IPS-18a (cell line): ENCODE measurements at regions not wholly inside any gene's neighbourhood (a gene's known extent, or its start where the extent isn't known, plus 50 kb on each side); places are given as distances from the start of the nearest gene placed in this dataset.
"Not testable (repeated sequence)": the region's sequence is repeated elsewhere in the genome, so short reads cannot be mapped to it uniquely, and the experiment has no call there.

Source experiments
- H3K27ac ChIP-seq: one replicate; pipeline ENCODE4 v1.5.1; 2013; ENCODE audit warnings: low read length
- H3K27me3 ChIP-seq: one replicate; pipeline ENCODE4 v1.6.1; 2013; ENCODE audit warnings: mild to moderate bottlenecking, low read length; ENCODE audit not compliant: control insufficient read depth, insufficient read depth
- H3K36me3 ChIP-seq: one replicate; pipeline ENCODE4 v1.6.1; 2013; ENCODE audit warnings: low read depth, low read length; ENCODE audit not compliant: control insufficient read depth
- H3K4me1 ChIP-seq: one replicate; pipeline ENCODE4 v1.6.1; 2013; ENCODE audit warnings: low read depth, low read length; ENCODE audit not compliant: control insufficient read depth
- H3K4me3 ChIP-seq: one replicate; pipeline ENCODE4 v1.5.1; 2013; ENCODE audit warnings: low read length
- H3K9ac ChIP-seq: one replicate; pipeline ENCODE4 v1.6.1; 2013; ENCODE audit warnings: mild to moderate bottlenecking, low read length, moderate library complexity
- H3K9me3 ChIP-seq: one replicate; pipeline ENCODE4 v1.6.1; 2013; ENCODE audit warnings: low read depth, low read length; ENCODE audit not compliant: control insufficient read depth

- Histone ChIP-seq H3K9me3 (no peaks in the 10 kb centered on the region), H3K4me3 (no peak overlapping the region), H3K9ac (no peak overlapping the region), H3K27me3 (peaks cover 15% of the 10 kb centered on the region), H3K4me1 (no peaks in the 10 kb centered on the region), H3K27ac (no peak overlapping the region), H3K36me3 (no peaks in the 10 kb centered on the region)
These were observed 198.2 kb upstream of the RBM19 start for GRCh38 chr12:114164351-114164750.

DNA sequence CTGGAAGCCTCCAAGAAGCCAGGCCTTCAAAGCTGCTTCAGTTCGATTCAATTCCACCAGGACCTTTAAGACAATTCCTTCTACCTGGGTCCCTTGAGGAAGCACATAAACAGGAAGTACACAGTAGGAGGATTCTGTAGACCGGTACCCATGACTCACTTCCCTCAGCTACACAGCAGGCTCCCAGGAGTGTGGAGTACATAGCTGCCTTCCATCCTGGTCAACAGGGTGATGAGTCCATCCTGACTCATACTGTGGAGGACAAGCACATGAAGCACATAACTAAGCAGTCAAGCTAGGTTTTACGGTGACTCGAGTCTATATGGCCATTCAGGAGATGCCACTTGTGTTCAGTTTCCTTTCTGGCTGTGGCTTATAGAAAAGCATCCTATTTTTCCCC lies 197.6 kb upstream of the RBM19 start:
- Histone ChIP-seq H3K27me3 (peaks cover 15% of the 10 kb centered on the region), H3K27ac (no peak overlapping the region), H3K9me3 (no peaks in the 10 kb centered on the region), H3K36me3 (no peaks in the 10 kb centered on the region), H3K9ac (no peak overlapping the region), H3K4me1 (no peaks in the 10 kb centered on the region), H3K4me3 (no peak overlapping the region)

DNA sequence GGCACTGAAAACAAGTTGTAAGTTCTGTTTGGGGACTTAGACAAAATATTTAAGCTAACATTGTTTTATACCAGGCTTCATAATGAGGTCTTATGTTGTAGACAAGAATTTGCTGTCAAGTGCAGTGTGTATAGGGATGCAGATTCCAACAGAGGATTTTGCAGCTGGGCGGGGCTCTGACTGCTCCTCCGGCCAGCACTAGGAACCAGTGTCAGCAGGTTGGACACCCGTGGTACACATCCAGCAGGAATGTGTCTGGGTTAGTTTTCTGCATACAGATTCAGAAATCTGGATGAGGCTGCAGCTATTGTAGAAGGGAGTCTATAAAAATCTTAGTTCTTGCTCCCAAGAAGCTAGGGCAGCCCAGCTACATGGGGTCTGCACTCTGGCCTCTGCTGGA lies 194.3 kb upstream of the RBM19 start:
- no peaks in the 10 kb centered on the region for H3K36me3 ChIP-seq
- H3K4me3 ChIP-seq, result no peak overlapping the region
- H3K27me3 ChIP-seq, result no peaks in the 10 kb centered on the region
- H3K9me3 ChIP-seq, result no peaks in the 10 kb centered on the region
- H3K27ac ChIP-seq, result no peak overlapping the region
- H3K9ac ChIP-seq, result no peak overlapping the region
- H3K4me1 ChIP-seq, result no peaks in the 10 kb centered on the region

GRCh38 chr12:114152890-114153289 lies 186.8 kb upstream of the RBM19 start:
- Histone ChIP-seq H3K9me3 (no peaks in the 10 kb centered on the region), H3K27me3 (peaks cover 16% of the 10 kb centered on the region), H3K4me1 (no peaks in the 10 kb centered on the region), H3K9ac (no peak overlapping the region), H3K4me3 (no peak overlapping the region), H3K36me3 (no peaks in the 10 kb centered on the region), H3K27ac (no peak overlapping the region)

GRCh38 chr12:114152066-114152465 lies 185.9 kb upstream of the RBM19 start:
- Histone ChIP-seq H3K9me3 (no peaks in the 10 kb centered on the region), H3K27ac (no peak overlapping the region), H3K9ac (no peak overlapping the region), H3K27me3 (peaks cover 16% of the 10 kb centered on the region), H3K36me3 (no peaks in the 10 kb centered on the region), H3K4me1 (no peaks in the 10 kb centered on the region), H3K4me3 (no peak overlapping the region)

- not testable (repeated sequence) for H3K9ac ChIP-seq, H3K4me1 ChIP-seq, H3K27ac ChIP-seq, H3K4me3 ChIP-seq, H3K9me3 ChIP-seq, H3K36me3 ChIP-seq
- peaks cover 16% of the 10 kb centered on the region for H3K27me3 ChIP-seq
These were observed 184.5 kb upstream of the RBM19 start for GRCh38 chr12:114150584-114150983.

DNA sequence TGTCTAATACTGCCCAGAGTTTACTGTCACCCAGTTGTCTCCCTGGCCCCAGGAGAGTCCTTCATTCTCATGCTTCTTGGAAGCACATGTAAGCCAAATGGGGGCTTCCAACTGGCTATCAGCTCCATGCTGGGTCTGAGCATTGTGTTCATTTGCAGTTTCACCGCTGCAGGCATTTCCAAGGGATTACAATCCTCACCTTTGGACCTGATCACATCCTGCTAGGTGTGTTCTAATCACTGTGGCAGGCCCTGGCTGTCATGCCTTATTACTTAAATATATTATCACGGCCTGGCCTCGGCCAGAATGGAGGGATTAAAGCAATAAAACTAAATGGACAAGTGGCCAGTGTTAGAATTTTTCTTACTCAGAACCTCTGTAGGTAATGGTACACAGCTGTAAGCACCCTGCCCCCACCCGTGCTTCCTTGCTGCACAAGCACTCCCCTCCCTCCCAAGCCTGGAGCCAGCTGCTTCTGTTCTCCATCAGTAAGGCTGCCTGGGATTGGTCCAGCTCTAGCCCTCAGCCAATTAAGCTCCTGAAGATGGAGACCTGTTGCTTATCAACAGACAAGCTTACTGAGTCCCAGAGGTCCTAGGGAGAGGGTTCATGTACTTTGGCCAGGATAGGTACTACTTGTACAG lies 175.9 kb upstream of the RBM19 start:
- H3K36me3 ChIP-seq, result no peaks in the 10 kb centered on the region
- H3K27ac ChIP-seq, result no peak overlapping the region
- H3K9me3 ChIP-seq, result no peaks in the 10 kb centered on the region
- no peaks in the 10 kb centered on the region for H3K27me3 ChIP-seq
- H3K4me1 ChIP-seq, result no peaks in the 10 kb centered on the region
- H3K4me3 ChIP-seq, result no peak overlapping the region
- no peak overlapping the region for H3K9ac ChIP-seq

DNA sequence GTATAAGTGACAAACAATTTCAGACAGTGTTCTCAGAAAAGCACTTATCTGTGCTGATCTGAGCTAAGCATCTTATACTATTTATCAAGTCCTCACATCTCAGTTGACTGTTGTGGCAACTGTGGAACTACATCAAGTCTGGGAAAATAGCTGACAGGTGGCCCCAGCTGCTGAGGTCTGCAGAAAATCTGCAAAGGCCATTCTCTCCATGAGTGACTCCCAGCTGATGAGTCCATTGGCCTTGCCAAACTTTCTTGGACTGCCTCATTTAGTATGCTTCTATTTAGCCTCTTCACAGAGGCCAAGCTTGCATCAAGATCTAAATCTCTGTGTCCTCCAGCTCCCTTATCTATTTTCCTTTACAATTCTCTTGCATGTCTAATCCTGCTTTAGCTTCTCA lies 174.5 kb upstream of the RBM19 start:
- Histone ChIP-seq H3K4me3 (no peak overlapping the region), H3K27ac (no peak overlapping the region), H3K36me3 (no peaks in the 10 kb centered on the region), H3K9me3 (no peaks in the 10 kb centered on the region), H3K4me1 (no peaks in the 10 kb centered on the region), H3K27me3 (peaks cover 11% of the 10 kb centered on the region), H3K9ac (no peak overlapping the region)

DNA sequence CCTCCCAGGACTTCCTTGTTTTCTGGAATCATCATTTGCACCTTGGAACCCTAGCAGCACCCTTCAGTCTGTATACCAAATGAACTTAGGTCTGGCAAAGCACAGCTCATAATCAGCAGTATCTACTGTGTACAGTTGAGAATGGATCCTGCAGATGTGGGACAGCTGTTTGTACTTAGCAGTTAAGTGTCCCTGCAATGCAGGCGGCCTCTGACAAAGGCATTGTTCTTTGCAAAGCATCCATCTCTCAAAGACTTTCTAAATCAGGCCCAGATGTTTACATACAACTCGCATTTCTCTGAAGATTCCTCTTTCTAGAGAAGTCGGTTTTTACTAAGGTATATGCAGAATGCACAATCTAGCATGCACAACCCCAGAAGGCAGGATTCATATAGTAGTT lies 170.5 kb upstream of the RBM19 start:
- H3K4me1 ChIP-seq, result no peaks in the 10 kb centered on the region
- peaks cover 36% of the 10 kb centered on the region for H3K27me3 ChIP-seq
- H3K27ac ChIP-seq, result no peak overlapping the region
- no peak overlapping the region for H3K4me3 ChIP-seq
- no peak overlapping the region for H3K9ac ChIP-seq
- H3K9me3 ChIP-seq, result no peaks in the 10 kb centered on the region
- H3K36me3 ChIP-seq, result no peaks in the 10 kb centered on the region

DNA sequence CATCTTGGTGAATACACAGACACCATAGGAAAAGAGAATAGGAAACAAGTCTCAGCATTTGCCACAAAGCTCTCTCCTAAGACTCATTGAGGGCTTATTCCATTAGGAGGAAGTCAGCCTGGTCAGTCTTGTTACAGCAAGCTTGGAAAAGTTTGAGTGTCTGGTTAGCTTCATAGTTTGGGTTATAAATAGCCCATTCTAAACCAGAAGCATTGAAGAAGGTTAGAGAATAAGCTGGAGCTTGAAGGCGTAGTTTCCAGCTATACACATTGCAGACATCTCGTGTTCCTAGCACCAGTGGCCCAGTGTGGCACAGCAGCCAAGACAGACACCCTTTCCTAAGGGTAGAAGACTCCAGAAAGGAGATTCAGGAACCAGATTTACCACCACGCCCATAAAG lies 168.8 kb upstream of the RBM19 start:
- H3K4me1 ChIP-seq, result no peaks in the 10 kb centered on the region
- H3K27ac ChIP-seq, result no peak overlapping the region
- no peak overlapping the region for H3K4me3 ChIP-seq
- H3K9ac ChIP-seq, result no peak overlapping the region
- no peaks in the 10 kb centered on the region for H3K36me3 ChIP-seq
- peaks cover 36% of the 10 kb centered on the region for H3K27me3 ChIP-seq
- H3K9me3 ChIP-seq, result no peaks in the 10 kb centered on the region

GRCh38 chr12:114131824-114132223 lies 165.7 kb upstream of the RBM19 start:
- H3K4me1 ChIP-seq, result no peaks in the 10 kb centered on the region
- no peak overlapping the region for H3K27ac ChIP-seq
- H3K4me3 ChIP-seq, result no peak overlapping the region
- no peaks in the 10 kb centered on the region for H3K36me3 ChIP-seq
- H3K27me3 ChIP-seq, result peaks cover 36% of the 10 kb centered on the region
- no peaks in the 10 kb centered on the region for H3K9me3 ChIP-seq
- H3K9ac ChIP-seq, result no peak overlapping the region

GRCh38 chr12:114123108-114123507 lies 157.0 kb upstream of the RBM19 start:
- Histone ChIP-seq H3K27ac (no peak overlapping the region), H3K9ac (no peak overlapping the region), H3K4me1 (no peaks in the 10 kb centered on the region), H3K4me3 (no peak overlapping the region), H3K36me3 (no peaks in the 10 kb centered on the region), H3K9me3 (no peaks in the 10 kb centered on the region), H3K27me3 (peaks cover 7% of the 10 kb centered on the region)
